GM19372 (cell line): ENCODE measurements at regions not wholly inside any gene's neighbourhood (a gene's known extent, or its start where the extent isn't known, plus 50 kb on each side); places are given as distances from the start of the nearest gene placed in this dataset.

Experiments used
- ATAC-seq: cut with Tn5 transposase; IDR thresholded peaks from one replicate; pipeline ENCODE4 v1.9.1; 2021; ENCODE audit warnings: mild to moderate bottlenecking, low read depth, moderate library complexity; ENCODE audit not compliant: unreplicated experiment

- ATAC-seq = no peak
Observed at GRCh38 chr3:23002836-23003732, 200.0 kb upstream of the UBE2E2 start.

- ATAC-seq = no peak
Observed at GRCh38 chr3:23003733-23004046, 199.4 kb upstream of the UBE2E2 start.

- no peak for ATAC-seq
Observed at GRCh38 chr3:23004971-23005370, 198.2 kb upstream of the UBE2E2 start.

GRCh38 chr3:23017801-23018200 lies 185.3 kb upstream of the UBE2E2 start:
- no peak for ATAC-seq

- ATAC-seq = no peak
Observed at GRCh38 chr3:23019596-23020300, 183.4 kb upstream of the UBE2E2 start.

GRCh38 chr3:23028294-23028693 lies 174.8 kb upstream of the UBE2E2 start:
- no peak for ATAC-seq

- no peak for ATAC-seq
Observed at GRCh38 chr3:23029001-23029400, 174.1 kb upstream of the UBE2E2 start.

- peak; percentile 19 for ATAC-seq
Observed at GRCh38 chr3:23035927-23036640, 167.0 kb upstream of the UBE2E2 start.

- ATAC-seq = peak; percentile 76
Observed at GRCh38 chr3:23036728-23037127, 166.4 kb upstream of the UBE2E2 start.

GRCh38 chr3:23038471-23038870 lies 164.7 kb upstream of the UBE2E2 start:
- ATAC-seq = no peak

GRCh38 chr3:23041918-23042696 lies 161.0 kb upstream of the UBE2E2 start:
- no peak for ATAC-seq

- ATAC-seq = no peak
Observed at GRCh38 chr3:23044463-23044862, 158.7 kb upstream of the UBE2E2 start.

GRCh38 chr3:23046536-23046935 lies 156.6 kb upstream of the UBE2E2 start:
- ATAC-seq = no peak

- no peak for ATAC-seq
Observed at GRCh38 chr3:23051240-23052140, 151.6 kb upstream of the UBE2E2 start.

GRCh38 chr3:23052208-23052607 lies 150.9 kb upstream of the UBE2E2 start:
- no peak for ATAC-seq

- ATAC-seq = no peak
Observed at GRCh38 chr3:23052620-23053019, 150.5 kb upstream of the UBE2E2 start.

GRCh38 chr3:23055733-23056376 lies 147.3 kb upstream of the UBE2E2 start:
- peak; percentile 68 for ATAC-seq

GRCh38 chr3:23062582-23062981 lies 140.5 kb upstream of the UBE2E2 start:
- ATAC-seq = no peak

GRCh38 chr3:23062982-23063381 lies 140.1 kb upstream of the UBE2E2 start:
- ATAC-seq = no peak
